ENCODE measurements at regions not wholly inside any gene's neighbourhood (a gene's known extent, or its start where the extent isn't known, plus 50 kb on each side); places are given as distances from the start of the nearest gene placed in this dataset.

DNA sequence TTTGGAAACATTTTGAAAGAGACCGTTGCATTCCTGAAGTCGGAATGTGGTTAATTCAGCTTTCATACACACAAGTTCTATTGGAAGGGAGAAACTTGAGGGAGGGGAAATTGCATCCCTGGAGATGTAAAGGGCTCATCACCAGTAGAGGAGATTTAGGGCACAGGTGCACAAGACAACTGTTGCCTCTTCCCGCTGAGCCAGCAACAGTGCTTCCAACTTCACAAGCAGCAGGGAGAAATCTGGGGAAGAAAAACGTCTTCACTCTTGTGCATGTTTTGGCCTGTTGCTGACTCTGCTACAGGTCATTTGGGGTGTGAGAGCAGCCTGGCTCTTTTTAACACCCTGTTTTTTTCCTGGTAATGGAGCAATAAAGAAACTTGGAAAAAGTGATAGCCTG, 277.9 kb downstream of the GAS1 start:
- H3K9me3 ChIP-seq, result 0 out of 2 replicates have a peak, but pooled peaks cover 8% of the 10 kb centered on the region
- H3K9me2 ChIP-seq, result no peaks in the 10 kb centered on the region
- no peaks in the 10 kb centered on the region for H4K20me1 ChIP-seq (ENCODE audit: insufficient read depth)
- no peaks in the 10 kb centered on the region for H3K27me3 ChIP-seq (ENCODE audit: insufficient read depth)
- 61% methylated on average over 4 of the region's 4 CpGs for WGBS (ENCODE audit: low lambda C conversion rate)
- DNase-seq, result no peak
- POLR2A ChIA-PET, result no interaction called here
- no peak overlapping the region for H3K27ac ChIP-seq (ENCODE audit: low read depth in 2 of 2, low read length in 1 of 2)
- no peaks in the 10 kb centered on the region for H3F3A ChIP-seq (replicated peaks; ENCODE audit: insufficient read depth)
- CTCF ChIA-PET, result interaction anchor here (1.4 kb wide), 1 partner anchor 12 kb away, joined by 3 read pairs; no protein-coding TSS in a partner anchor
- TF ChIP-seq SMC3 (IDR thresholded peaks at IDR 0.05; ENCODE audit: low read depth, low read length) (no peak), IRF3 (IDR thresholded peaks at IDR 0.05; ENCODE audit: low read depth, low read length) (no peak), MEF2A (IDR thresholded peaks at IDR 0.05; ENCODE audit: borderline replicate concordance, low read depth) (no peak), YY1 (IDR thresholded peaks at IDR 0.05; ENCODE audit: low read depth) (no peak), FOXM1 (IDR thresholded peaks at IDR 0.05; ENCODE audit: low read depth) (no peak), NFIC (IDR thresholded peaks at IDR 0.05; ENCODE audit: borderline replicate concordance) (no peak), USF2 (IDR thresholded peaks at IDR 0.05; ENCODE audit: borderline replicate concordance, low read depth, low read length) (no peak), NRF1 (IDR thresholded peaks at IDR 0.05; ENCODE audit: low read depth, low read length) (no peak), POLR2AphosphoS5 (IDR thresholded peaks at IDR 0.05; ENCODE audit: low read depth, low read length) (no peak), ZBTB33 (IDR thresholded peaks at IDR 0.05; ENCODE audit: borderline replicate concordance, low read depth) (no peak), RAD21 (IDR thresholded peaks at IDR 0.05; ENCODE audit: low read length) (no peak), EP300 (IDR thresholded peaks at IDR 0.05; ENCODE audit: borderline replicate concordance in 1 of 2, low read depth in 1 of 2, low read length in 1 of 2) (no peak), JUND (IDR thresholded peaks at IDR 0.05) (no peak), TCF12 (IDR thresholded peaks at IDR 0.05) (no peak), CHD2 (IDR thresholded peaks at IDR 0.05; ENCODE audit: low read length, partially characterized antibody) (no peak), GATA2 (CRISPR knock-in tag; IDR thresholded peaks at IDR 0.05) (no peak), RXRA (IDR thresholded peaks at IDR 0.05; ENCODE audit: borderline replicate concordance, low read depth) (no peak)
- no peaks in the 10 kb centered on the region for H3K79me2 ChIP-seq (ENCODE audit: insufficient read depth)
- no peak overlapping the region for H3K9ac ChIP-seq
- H3K4me2 ChIP-seq, result no peak overlapping the region
- no peaks in the 10 kb centered on the region for H3K36me3 ChIP-seq (replicated peaks in 1 of 2; ENCODE audit: control insufficient read depth in 1 of 2, insufficient read depth in 2 of 2, low read length in 1 of 2)
- no peak overlapping the region for H2AFZ ChIP-seq (ENCODE audit: low read depth)
- peaks cover 3 to 5% of the 10 kb centered on the region in 2 experiments; a peak in 1 of 4 replicates for H3K4me1 ChIP-seq (ENCODE audit: control insufficient read depth in 1 of 2, insufficient read depth in 2 of 2, low read depth in 1 of 2, low read length in 1 of 2)
- no peak overlapping the region for H3K4me3 ChIP-seq (ENCODE audit: low read depth in 2 of 2, low read length in 1 of 2)

All from SK-N-SH (cell line).